Suprapubic skin (tissue), 4 donors: ENCODE measurements at regions not wholly inside any gene's neighbourhood (a gene's known extent, or its start where the extent isn't known, plus 50 kb on each side); places are given as distances from the start of the nearest gene placed in this dataset.

Experiments used
- DNase-seq, 2 donors: peaks; one replicate each; pipeline ENCODE4 v3.0.0-alpha.2; 2019; ENCODE audit warnings: low spot score in 2 of 2
- H3K27ac ChIP-seq: fragments of 200-600 bp; sonication (generic); one replicate; pipeline ENCODE4 v1.5.1; 2019
- H3K27me3 ChIP-seq: fragments of 200-600 bp; sonication (generic); one replicate; pipeline ENCODE4 v1.5.1; 2019
- H3K36me3 ChIP-seq: fragments of 200-600 bp; sonication (generic); one replicate; pipeline ENCODE4 v1.5.1; 2019
- H3K4me1 ChIP-seq: fragments of 200-600 bp; sonication (generic); one replicate; pipeline ENCODE4 v1.5.1; 2019
- H3K4me3 ChIP-seq: fragments of 200-600 bp; sonication (generic); one replicate; pipeline ENCODE4 v1.5.1; 2019; ENCODE audit warnings: mild to moderate bottlenecking
- H3K9me3 ChIP-seq: fragments of 200-600 bp; sonication (generic); one replicate; pipeline ENCODE4 v1.5.1; 2019
- CTCF ChIP-seq, 2 donors: fragments of 200-600 bp in 1 of 2; fragments of 450-650 bp in 1 of 2; sonication (generic) in 1 of 2; IDR thresholded peaks; one replicate each; pipeline ENCODE4 v1.5.1; 2016 to 2019; ENCODE audit warnings: antibody characterized with exemption in 2 of 2, mild to moderate bottlenecking in 1 of 2, moderate library complexity in 1 of 2
- EP300 ChIP-seq: sonication (generic); formaldehyde crosslinking; IDR thresholded peaks from one replicate; pipeline ENCODE4 v1.6.1; 2017; ENCODE audit warnings: antibody characterized with exemption
- POLR2A ChIP-seq, 2 donors: fragments of 450-650 bp; IDR thresholded peaks; one replicate each; pipeline ENCODE4 v1.6.1; 2017; ENCODE audit warnings: antibody characterized with exemption in 2 of 2, mild to moderate bottlenecking in 2 of 2, moderate library complexity in 2 of 2
- POLR2AphosphoS5 ChIP-seq, 3 donors: sonication (generic); formaldehyde crosslinking; IDR thresholded peaks; one replicate each; pipeline ENCODE4 v1.6.1; 2017; ENCODE audit warnings: antibody characterized with exemption in 3 of 3
- WGBS: methylation state at CpG from one replicate; pipeline ENCODE4 v1.1.5; 2018; 5-methylcytosine and 5-hydroxymethylcytosine counted together

GRCh38 chr1:29753771-29754572, 517.6 kb downstream of the PTPRU start:
- H3K27ac ChIP-seq, result no peak overlapping the region
- no peaks in the 10 kb centered on the region for H3K9me3 ChIP-seq
- no peaks in the 10 kb centered on the region for H3K36me3 ChIP-seq
- H3K4me3 ChIP-seq, result no peak overlapping the region
- 49% methylated on average over 3 of the region's 3 CpGs for WGBS
- TF ChIP-seq POLR2A (IDR thresholded peaks at IDR 0.05), result no peak
- TF ChIP-seq CTCF (IDR thresholded peaks at IDR 0.05), result no peak
- no peak for TF ChIP-seq EP300
- no peak for TF ChIP-seq POLR2AphosphoS5 (IDR thresholded peaks at IDR 0.05)
- peak in 1 of 2 donors; percentile 56 for DNase-seq
- no peaks in the 10 kb centered on the region for H3K4me1 ChIP-seq
- H3K27me3 ChIP-seq, result peaks cover 4% of the 10 kb centered on the region

- peak in 1 of 2 donors; percentile 47 for DNase-seq
- WGBS, result 50% methylated on average over 1 of the region's 1 CpG
- Histone ChIP-seq H3K27ac (no peak overlapping the region), H3K27me3 (peaks cover 4% of the 10 kb centered on the region), H3K4me1 (no peaks in the 10 kb centered on the region), H3K36me3 (no peaks in the 10 kb centered on the region), H3K4me3 (no peak overlapping the region), H3K9me3 (no peaks in the 10 kb centered on the region)
- TF ChIP-seq CTCF (IDR thresholded peaks at IDR 0.05) (no peak), POLR2A (IDR thresholded peaks at IDR 0.05) (no peak), POLR2AphosphoS5 (IDR thresholded peaks at IDR 0.05) (no peak), EP300 (no peak)
Measured at GRCh38 chr1:29753244-29753643, 516.9 kb downstream of the PTPRU start.

- no peaks in the 10 kb centered on the region for H3K36me3 ChIP-seq
- no peak overlapping the region for H3K27ac ChIP-seq
- no peaks in the 10 kb centered on the region for H3K9me3 ChIP-seq
- 35% methylated on average over 8 of the region's 8 CpGs for WGBS
- no peak for TF ChIP-seq EP300
- TF ChIP-seq CTCF (IDR thresholded peaks at IDR 0.05), result no peak
- TF ChIP-seq POLR2AphosphoS5 (IDR thresholded peaks at IDR 0.05), result no peak
- TF ChIP-seq POLR2A (IDR thresholded peaks at IDR 0.05), result no peak
- peak in 1 of 2 donors; percentile 45 for DNase-seq
- H3K27me3 ChIP-seq, result peaks cover 7% of the 10 kb centered on the region
- no peaks in the 10 kb centered on the region for H3K4me1 ChIP-seq
- H3K4me3 ChIP-seq, result no peak overlapping the region
Measured at GRCh38 chr1:29752141-29752540, 515.8 kb downstream of the PTPRU start.

GRCh38 chr1:29749024-29749945, 513.0 kb downstream of the PTPRU start:
- no peak overlapping the region for H3K27ac ChIP-seq
- peak in 1 of 2 donors; percentile 53 for DNase-seq
- no peak overlapping the region for H3K4me3 ChIP-seq
- no peaks in the 10 kb centered on the region for H3K36me3 ChIP-seq
- no peaks in the 10 kb centered on the region for H3K4me1 ChIP-seq
- H3K27me3 ChIP-seq, result peaks cover 11% of the 10 kb centered on the region
- TF ChIP-seq EP300, result no peak
- TF ChIP-seq CTCF (IDR thresholded peaks at IDR 0.05), result no peak
- TF ChIP-seq POLR2AphosphoS5 (IDR thresholded peaks at IDR 0.05), result no peak
- WGBS, result 57% methylated on average over 6 of the region's 6 CpGs
- no peaks in the 10 kb centered on the region for H3K9me3 ChIP-seq

GRCh38 chr1:29747196-29747595, 510.9 kb downstream of the PTPRU start:
- peak in 1 of 2 donors; percentile 44 for DNase-seq
- no peaks in the 10 kb centered on the region for H3K9me3 ChIP-seq
- H3K27me3 ChIP-seq, result peaks cover 22% of the 10 kb centered on the region
- no peaks in the 10 kb centered on the region for H3K36me3 ChIP-seq
- H3K27ac ChIP-seq, result no peak overlapping the region
- no peak overlapping the region for H3K4me3 ChIP-seq
- TF ChIP-seq POLR2AphosphoS5 (IDR thresholded peaks at IDR 0.05) (no peak), EP300 (no peak), POLR2A (IDR thresholded peaks at IDR 0.05) (no peak), CTCF (IDR thresholded peaks at IDR 0.05) (no peak)
- H3K4me1 ChIP-seq, result no peaks in the 10 kb centered on the region
- 83% methylated on average over 3 of the region's 3 CpGs for WGBS
